ENCODE measurements at regions not wholly inside any gene's neighbourhood (a gene's known extent, or its start where the extent isn't known, plus 50 kb on each side); places are given as distances from the start of the nearest gene placed in this dataset.

DNA sequence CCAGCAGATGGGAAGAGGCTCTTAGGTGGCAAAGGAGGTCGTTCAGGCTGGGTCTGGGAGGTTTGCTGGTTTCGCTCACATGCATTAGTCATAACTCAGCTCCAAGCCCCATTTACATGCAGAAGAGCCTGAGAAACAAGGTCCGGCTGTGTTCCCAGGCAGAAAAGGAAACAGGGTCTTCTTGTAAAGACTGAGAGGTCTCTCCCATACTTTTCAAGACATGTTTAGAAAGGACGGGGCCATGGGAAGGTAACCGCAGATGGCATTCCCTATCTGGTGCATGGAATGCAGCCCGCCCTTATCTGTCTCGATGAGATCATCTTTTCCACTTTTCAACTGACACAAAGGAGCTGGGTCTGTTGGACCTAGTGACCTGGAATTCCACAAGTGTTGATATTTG, 389.0 kb upstream of the CDH11 start:
- no peak overlapping the region for H3K27ac ChIP-seq
- no peaks in the 10 kb centered on the region for H3K4me1 ChIP-seq
- no peak for DNase-seq
- no peaks in the 10 kb centered on the region for H3K9me3 ChIP-seq
- no peaks in the 10 kb centered on the region for H3K36me3 ChIP-seq
- intact Hi-C loops (cut with DNase I; ENCODE audit: low total_unique reads), result no loop called here
- H3K4me3 ChIP-seq, result no peak overlapping the region
- H3K27me3 ChIP-seq, result no peaks in the 10 kb centered on the region
- TF ChIP-seq, protein P1, sequence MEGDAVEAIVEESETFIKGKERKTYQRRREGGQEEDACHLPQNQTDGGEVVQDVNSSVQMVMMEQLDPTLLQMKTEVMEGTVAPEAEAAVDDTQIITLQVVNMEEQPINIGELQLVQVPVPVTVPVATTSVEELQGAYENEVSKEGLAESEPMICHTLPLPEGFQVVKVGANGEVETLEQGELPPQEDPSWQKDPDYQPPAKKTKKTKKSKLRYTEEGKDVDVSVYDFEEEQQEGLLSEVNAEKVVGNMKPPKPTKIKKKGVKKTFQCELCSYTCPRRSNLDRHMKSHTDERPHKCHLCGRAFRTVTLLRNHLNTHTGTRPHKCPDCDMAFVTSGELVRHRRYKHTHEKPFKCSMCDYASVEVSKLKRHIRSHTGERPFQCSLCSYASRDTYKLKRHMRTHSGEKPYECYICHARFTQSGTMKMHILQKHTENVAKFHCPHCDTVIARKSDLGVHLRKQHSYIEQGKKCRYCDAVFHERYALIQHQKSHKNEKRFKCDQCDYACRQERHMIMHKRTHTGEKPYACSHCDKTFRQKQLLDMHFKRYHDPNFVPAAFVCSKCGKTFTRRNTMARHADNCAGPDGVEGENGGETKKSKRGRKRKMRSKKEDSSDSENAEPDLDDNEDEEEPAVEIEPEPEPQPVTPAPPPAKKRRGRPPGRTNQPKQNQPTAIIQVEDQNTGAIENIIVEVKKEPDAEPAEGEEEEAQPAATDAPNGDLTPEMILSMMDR (IDR thresholded peaks at IDR 0.05), result no peak
- TF ChIP-seq POLR2A (IDR thresholded peaks at IDR 0.05), result no peak

DNA sequence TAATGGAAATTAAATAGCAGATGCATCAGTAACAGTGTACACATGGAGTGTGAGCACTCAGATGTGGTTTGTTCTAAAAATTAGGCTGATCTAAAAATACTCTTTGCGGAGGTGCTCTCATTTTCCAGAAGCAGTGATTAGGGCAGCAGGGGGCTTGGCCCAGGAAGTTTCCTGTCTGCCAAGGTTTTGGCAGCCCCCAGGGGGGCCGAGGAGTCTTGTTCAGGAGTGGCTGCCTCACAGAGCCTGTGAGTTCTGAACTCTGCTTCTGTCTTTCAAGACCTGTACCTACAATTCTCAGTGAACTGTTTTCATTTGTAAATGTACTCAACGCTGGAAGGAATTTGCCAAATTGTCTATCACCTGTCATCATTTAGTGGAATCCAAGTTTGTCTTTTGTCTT, 388.4 kb upstream of the CDH11 start:
- H3K4me1 ChIP-seq, result no peaks in the 10 kb centered on the region
- no peak overlapping the region for H3K27ac ChIP-seq
- TF ChIP-seq POLR2A (IDR thresholded peaks at IDR 0.05), result no peak
- TF ChIP-seq, protein P1 (IDR thresholded peaks at IDR 0.05), result no peak
- no peaks in the 10 kb centered on the region for H3K27me3 ChIP-seq
- H3K9me3 ChIP-seq, result no peaks in the 10 kb centered on the region
- no peak overlapping the region for H3K4me3 ChIP-seq
- DNase-seq, result no peak
- no peaks in the 10 kb centered on the region for H3K36me3 ChIP-seq
- intact Hi-C loops (cut with DNase I; ENCODE audit: low total_unique reads), result no loop called here

DNA sequence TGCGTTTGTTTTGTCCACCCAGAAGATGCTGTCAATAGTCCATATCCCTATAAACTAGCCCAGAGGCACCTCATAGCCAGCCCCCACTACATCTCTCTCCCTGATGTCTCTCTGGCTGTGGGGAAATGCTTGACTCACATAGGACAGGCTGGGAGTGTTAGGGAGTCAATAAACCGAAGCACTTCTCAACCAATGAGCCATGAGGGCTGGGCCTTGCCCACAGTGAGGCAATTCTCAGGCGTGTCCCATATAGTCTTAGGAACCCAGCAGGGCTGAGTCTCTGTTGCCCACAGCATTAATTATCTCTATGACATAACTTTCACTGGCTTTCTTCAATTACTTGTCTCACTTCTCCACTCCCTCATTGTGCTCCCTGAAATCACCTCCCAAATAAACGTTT, 387.3 kb upstream of the CDH11 start:
- TF ChIP-seq, protein P1 (IDR thresholded peaks at IDR 0.05), result no peak
- TF ChIP-seq POLR2A (IDR thresholded peaks at IDR 0.05), result no peak
- no peaks in the 10 kb centered on the region for H3K9me3 ChIP-seq
- intact Hi-C loops (cut with DNase I; ENCODE audit: low total_unique reads), result no loop called here

DNA sequence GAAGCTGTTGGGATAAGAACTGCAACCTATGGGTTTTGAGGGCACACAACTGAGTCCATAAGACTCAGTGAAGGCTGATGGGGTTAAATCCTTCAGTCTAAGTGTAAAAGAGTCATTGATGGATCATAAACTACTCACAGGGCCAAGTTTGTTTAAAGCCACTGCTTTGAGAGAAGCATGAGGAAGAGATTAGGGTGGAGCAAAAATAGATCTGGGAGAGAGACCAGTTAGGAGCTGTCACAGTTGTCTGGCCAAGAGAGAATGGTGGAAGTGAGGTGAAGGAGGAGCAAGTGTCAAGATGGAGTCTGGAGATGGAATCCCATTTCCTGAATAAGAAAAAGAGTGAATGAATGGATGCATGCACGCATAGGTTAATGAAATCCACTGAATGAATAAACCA, 379.1 kb upstream of the CDH11 start:
- intact Hi-C loops (cut with DNase I; ENCODE audit: low total_unique reads), result no loop called here
- Histone ChIP-seq H3K27me3 (no peaks in the 10 kb centered on the region), H3K9me3 (no peaks in the 10 kb centered on the region), H3K4me1 (no peaks in the 10 kb centered on the region), H3K36me3 (no peaks in the 10 kb centered on the region), H3K27ac (no peak overlapping the region), H3K4me3 (no peak overlapping the region)
- DNase-seq, result no peak
- TF ChIP-seq, protein P1 (IDR thresholded peaks at IDR 0.05), result no peak
- no peak for TF ChIP-seq POLR2A (IDR thresholded peaks at IDR 0.05)

More for the DNA sequence above, 387.3 kb upstream of the CDH11 start:
- Histone ChIP-seq H3K4me1 (no peaks in the 10 kb centered on the region), H3K4me3 (no peak overlapping the region), H3K27ac (no peak overlapping the region), H3K36me3 (no peaks in the 10 kb centered on the region), H3K27me3 (no peaks in the 10 kb centered on the region)
- no peak for DNase-seq

DNA sequence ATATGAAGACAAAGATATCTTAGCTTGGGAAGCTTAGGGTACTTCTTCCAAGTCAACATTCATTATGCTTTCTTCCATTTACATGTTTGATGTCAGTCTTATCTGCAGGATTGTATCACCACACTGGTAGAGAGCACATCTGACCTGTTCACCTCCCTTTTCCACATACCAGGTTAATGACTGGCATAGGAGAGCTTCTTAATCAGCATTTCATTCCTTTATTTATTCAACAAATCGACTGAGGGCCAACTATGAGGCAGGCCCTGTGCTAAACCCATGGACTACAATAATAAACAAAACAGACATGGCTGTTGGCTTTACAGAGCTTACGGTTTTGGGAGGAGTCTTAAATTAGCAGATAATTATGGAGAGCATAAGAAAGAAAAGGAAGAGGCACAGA, 378.1 kb upstream of the CDH11 start:
- no peaks in the 10 kb centered on the region for H3K9me3 ChIP-seq
- DNase-seq, result no peak
- intact Hi-C loops (cut with DNase I; ENCODE audit: low total_unique reads), result no loop called here
- H3K4me3 ChIP-seq, result no peak overlapping the region
- H3K27me3 ChIP-seq, result no peaks in the 10 kb centered on the region
- H3K4me1 ChIP-seq, result no peaks in the 10 kb centered on the region
- H3K27ac ChIP-seq, result no peak overlapping the region
- TF ChIP-seq, protein P1 (IDR thresholded peaks at IDR 0.05), result no peak
- TF ChIP-seq POLR2A (IDR thresholded peaks at IDR 0.05), result no peak
- H3K36me3 ChIP-seq, result no peaks in the 10 kb centered on the region

Data from uterus (tissue), 3 donors.